HepG2 (cell line): ENCODE measurements at regions not wholly inside any gene's neighbourhood (a gene's known extent, or its start where the extent isn't known, plus 50 kb on each side); places are given as distances from the start of the nearest gene placed in this dataset.

Source experiments
- ATAC-seq: fragments of 200-7000 bp; cut with Tn5 transposase; 3 replicates; pipeline ENCODE4 v1.9.1; 2020; ENCODE audit warnings: mild to moderate bottlenecking, moderate library complexity
- BruUV-seq: library from RNA; stranded (reverse); fragments of 400-500 nt; replicated peaks from 2 replicates; lab custom pipeline; 2021; lab: Mats Ljungman, UMichigan
- CTCF ChIA-PET: fragments of 300-600 bp; formaldehyde crosslinking; extraction: SDS; loops from one replicate; lab custom pipeline; 2021; ENCODE audit warnings: low total read pairs, inconsistent platforms, low intra/inter-chr PET ratio; lab: Yijun Ruan, JAX
- POLR2A ChIA-PET: fragments of 350-600 bp; sonication (Branson Sonifier 250); formaldehyde crosslinking; loops from one replicate; lab custom pipeline; 2020; ENCODE audit warnings: antibody characterized with exemption, inconsistent platforms; lab: Yijun Ruan, JAX
- DNase-seq: peaks from one replicate; pipeline ENCODE4 v3.0.0-alpha.2; 2015; ENCODE audit warnings: low spot score
- FAIRE-seq: peaks from 3 replicates; lab custom pipeline; 2011; peaks lifted over from hg19 to GRCh38; lab: Jason Lieb, UNC
- H2AFZ ChIP-seq: one replicate; pipeline ENCODE4 v1.6.1; 2011; ENCODE audit warnings: low read length, inconsistent platforms
- H3K27ac ChIP-seq: fragments of 300-600 bp; 3 replicates; pipeline ENCODE4 v1.8.0; 2011; ENCODE audit warnings: mixed run types, mild to moderate bottlenecking, mixed read lengths, low read length, inconsistent platforms; ENCODE audit not compliant: insufficient read depth; ENCODE audit errors: extremely low read length
- H3K27me3 ChIP-seq, 2 experiments: fragments of 200-600 bp in 1 of 2; 2 replicates in 1 of 2; 3 replicates in 1 of 2; pipeline versions ENCODE4 v1.6.0 to v1.8.0; 2011; ENCODE audit warnings: low read length in 2 of 2, mild to moderate bottlenecking in 2 of 2, moderate library complexity in 2 of 2, inconsistent platforms in 1 of 2; ENCODE audit not compliant: insufficient read depth in 2 of 2, control insufficient read depth in 1 of 2
- H3K36me3 ChIP-seq, 2 experiments: fragments of 200-600 bp in 1 of 2; replicated peaks in 1 of 2; 2 replicates in 1 of 2; 3 replicates in 1 of 2; pipeline versions ENCODE4 v1.5.1 to v1.8.0; 2011; ENCODE audit warnings: low read length in 2 of 2, inconsistent platforms in 1 of 2; ENCODE audit not compliant: insufficient read depth in 2 of 2, control insufficient read depth in 1 of 2
- H3K4me1 ChIP-seq: 2 replicates; pipeline ENCODE4 v1.5.1; 2012; ENCODE audit warnings: low read length, inconsistent platforms; ENCODE audit not compliant: insufficient read depth
- H3K4me2 ChIP-seq: 2 replicates; pipeline ENCODE4 v1.6.0; 2011; ENCODE audit warnings: low read depth, low read length, inconsistent platforms
- H3K4me3 ChIP-seq, 3 experiments: fragments of 200-600 bp in 1 of 3; sonication (generic), shearing (Covaris generic) in 1 of 3; replicated peaks in 1 of 3; 2 replicates each; pipeline ENCODE4 v1.5.1; 2011 to 2016; ENCODE audit warnings: low read length in 3 of 3, inconsistent platforms in 2 of 3, low read depth in 2 of 3, mild to moderate bottlenecking in 2 of 3, control low read depth in 1 of 3, mixed read lengths in 1 of 3; ENCODE audit not compliant: insufficient read depth in 1 of 3
- H3K79me2 ChIP-seq: one replicate; pipeline ENCODE4 v1.6.1; 2011; ENCODE audit warnings: low read length, inconsistent platforms; ENCODE audit not compliant: insufficient read depth
- H3K9ac ChIP-seq: 2 replicates; pipeline ENCODE4 v1.6.0; 2011; ENCODE audit warnings: mild to moderate bottlenecking, low read depth, low read length, inconsistent platforms; ENCODE audit not compliant: insufficient read depth
- H3K9me3 ChIP-seq: 2 replicates; pipeline ENCODE4 v1.5.1; 2012; ENCODE audit warnings: mild to moderate bottlenecking, low read length
- H4K20me1 ChIP-seq: 2 replicates; pipeline ENCODE4 v1.6.0; 2011; ENCODE audit warnings: inconsistent platforms, mild to moderate bottlenecking, low read length, moderate library complexity; ENCODE audit not compliant: insufficient read depth
- CBX5 ChIP-seq: sonication (generic); formaldehyde crosslinking; IDR thresholded peaks from 2 replicates; pipeline ENCODE4 v1.4.0; 2020; ENCODE audit warnings: missing genetic modification reagents, borderline replicate concordance
- CC2D1A ChIP-seq: sonication (generic); formaldehyde crosslinking; IDR thresholded peaks from 2 replicates; pipeline ENCODE4 v1.8.1; 2023; ENCODE audit warnings: mild to moderate bottlenecking, missing genetic modification reagents
- HOXA5 ChIP-seq: sonication (generic); formaldehyde crosslinking; IDR thresholded peaks from 2 replicates; pipeline ENCODE4 v1.4.0; 2020; ENCODE audit warnings: missing genetic modification reagents
- POGK ChIP-seq: sonication (generic); formaldehyde crosslinking; conservative IDR thresholded peaks from 2 replicates; pipeline ENCODE4 v1.8.0; 2022; ENCODE audit warnings: mild to moderate bottlenecking, moderate library complexity, missing genetic modification reagents
- RFXAP ChIP-seq: sonication (generic); formaldehyde crosslinking; IDR thresholded peaks from 2 replicates; pipeline ENCODE4 v1.4.0; 2020; ENCODE audit warnings: missing genetic modification reagents, borderline replicate concordance
- ZFP1 ChIP-seq: IDR thresholded peaks from 2 replicates; pipeline ENCODE4 v1.6.1; 2016
- ZFP90 ChIP-seq: sonication (generic); formaldehyde crosslinking; IDR thresholded peaks from 2 replicates; pipeline ENCODE4 v1.8.0; 2022; ENCODE audit warnings: missing genetic modification reagents, mild to moderate bottlenecking, inconsistent platforms, borderline replicate concordance
- WGBS: methylation state at CpG from one replicate; pipeline ENCODE4 v1.1.6; 2017; ENCODE audit warnings: low lambda C conversion rate; 5-methylcytosine and 5-hydroxymethylcytosine counted together
- in situ Hi-C: cut with HindIII; loops from 2 replicates; pipeline ENCODE4 v1.10.0; 2017; ENCODE audit warnings: low pct_unique_long_range_greater_than_20kb; ENCODE audit not compliant: extremely low pct_ligation_motif_present
- intact Hi-C: fragments of 100-400 bp; cut with micrococcal nuclease; formaldehyde crosslinking; loops from one replicate; pipeline ENCODE4 v1.10.0; 2022; ENCODE audit not compliant: unreplicated experiment
- TF ChIP-seq, protein P1 (sequence below): IDR thresholded peaks from 2 replicates; pipeline ENCODE4 v1.6.1; 2016; ENCODE audit warnings: missing biosample characterization, missing genetic modification reagents, low read depth

DNA sequence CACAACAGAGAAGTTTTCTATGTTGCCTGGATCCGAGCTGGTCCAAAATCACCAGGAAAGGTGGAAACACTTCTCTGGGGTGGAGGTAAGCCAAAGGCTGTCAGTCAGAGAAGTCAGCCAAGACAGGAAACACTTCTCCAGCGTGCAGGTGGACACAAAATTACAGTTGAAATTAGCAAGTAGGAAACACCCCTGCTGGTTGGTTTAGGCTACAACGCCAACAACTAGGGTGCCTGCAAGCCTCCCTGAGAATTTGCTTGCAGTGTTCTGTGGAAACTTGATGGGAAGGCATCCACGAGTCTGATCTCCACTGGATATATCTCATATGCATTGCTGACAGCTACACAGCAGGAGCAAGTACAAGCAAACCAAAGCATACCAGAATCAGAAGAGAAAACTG lies 600.5 kb downstream of the RERGL start:
- TF ChIP-seq CBX5 (CRISPR knock-in tag) (no peak), ZFP90 (CRISPR knock-in tag) (no peak), HOXA5 (CRISPR knock-in tag) (no peak), POGK (CRISPR knock-in tag) (no peak), RFXAP (no peak), CC2D1A (no peak), ZFP1 (CRISPR knock-in tag) (no peak)
- TF ChIP-seq, protein P1, sequence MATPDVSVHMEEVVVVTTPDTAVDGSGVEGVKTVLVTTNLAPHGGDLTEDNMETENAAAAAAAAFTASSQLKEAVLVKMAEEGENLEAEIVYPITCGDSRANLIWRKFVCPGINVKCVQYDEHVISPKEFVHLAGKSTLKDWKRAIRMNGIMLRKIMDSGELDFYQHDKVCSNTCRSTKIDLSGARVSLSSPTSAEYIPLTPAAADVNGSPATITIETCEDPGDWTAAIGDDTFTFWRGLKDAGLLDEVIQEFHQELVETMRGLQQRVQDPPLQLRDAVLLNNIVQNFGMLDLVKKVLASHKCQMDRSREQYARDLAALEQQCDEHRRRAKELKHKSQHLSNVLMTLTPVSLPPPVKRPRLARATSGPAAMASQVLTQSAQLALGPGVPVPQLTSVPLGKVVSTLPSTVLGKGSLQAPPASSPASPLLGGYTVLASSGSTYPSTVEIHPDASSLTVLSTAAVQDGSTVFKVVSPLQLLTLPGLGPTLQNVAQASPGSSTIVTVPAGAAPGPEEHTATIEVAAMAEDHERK (CRISPR knock-in tag): no peak
- H3K4me1 ChIP-seq: no peaks in the 10 kb centered on the region
- H3K79me2 ChIP-seq: no peaks in the 10 kb centered on the region
- H3K9me3 ChIP-seq: peaks cover 5% of the 10 kb centered on the region; the same call in 1 of the 2 replicates
- no peak overlapping the region for H3K9ac ChIP-seq
- no peak overlapping the region for H3K4me2 ChIP-seq
- no peaks in the 10 kb centered on the region for H3K27me3 ChIP-seq
- no peak overlapping the region for H3K27ac ChIP-seq
- ATAC-seq (no peak), FAIRE-seq (no peak), DNase-seq (no peak)
- in situ Hi-C loops: no loop called here
- H3K4me3 ChIP-seq: no peak overlapping the region
- no peak overlapping the region for H2AFZ ChIP-seq
- no peaks in the 10 kb centered on the region for H4K20me1 ChIP-seq
- no TSS peak for BruUV-seq
- CTCF ChIA-PET: no interaction called here
- WGBS: 2% methylated on average over 4 of the region's 4 CpGs
- intact Hi-C loops: no loop called here
- POLR2A ChIA-PET: no interaction called here
- H3K36me3 ChIP-seq: no peaks in the 10 kb centered on the region
